Smooth muscle cell (in vitro differentiated cells): ENCODE measurements at regions not wholly inside any gene's neighbourhood (a gene's known extent, or its start where the extent isn't known, plus 50 kb on each side); places are given as distances from the start of the nearest gene placed in this dataset.

Experiments used
- DNase-seq: peaks from one replicate; lab custom pipeline; 2025; ENCODE audit not compliant: unreplicated experiment; lab: John Stamatoyannopoulos, UW
- H2AFZ ChIP-seq: fragments of 200-600 bp; sonication (generic); 2 replicates; pipeline ENCODE4 v1.6.0; 2016; ENCODE audit warnings: antibody characterized with exemption, low read depth, mild to moderate bottlenecking
- H3F3A ChIP-seq: fragments of 200-600 bp; sonication (generic); 2 replicates; pipeline ENCODE4 v1.6.0; 2017; ENCODE audit warnings: antibody characterized with exemption, low read depth
- H3K27ac ChIP-seq: fragments of 200-600 bp; sonication (generic); 2 replicates; pipeline ENCODE4 v1.5.1; 2016; ENCODE audit warnings: low read depth, mild to moderate bottlenecking
- H3K27me3 ChIP-seq: fragments of 200-600 bp; sonication (generic); 2 replicates; pipeline ENCODE4 v1.6.1; 2016; ENCODE audit warnings: low read depth, mild to moderate bottlenecking
- H3K36me3 ChIP-seq: fragments of 200-600 bp; sonication (generic); 2 replicates; pipeline ENCODE4 v1.5.1; 2016; ENCODE audit warnings: low read depth
- H3K4me1 ChIP-seq: fragments of 200-600 bp; sonication (generic); 2 replicates; pipeline ENCODE4 v1.5.1; 2016; ENCODE audit warnings: low read depth
- H3K4me2 ChIP-seq: fragments of 200-600 bp; sonication (generic); 2 replicates; pipeline ENCODE4 v1.6.0; 2016; ENCODE audit warnings: mild to moderate bottlenecking
- H3K4me3 ChIP-seq: fragments of 200-600 bp; sonication (generic); 2 replicates; pipeline ENCODE4 v1.5.1; 2016; ENCODE audit warnings: mild to moderate bottlenecking
- H3K79me2 ChIP-seq: fragments of 200-600 bp; sonication (generic); 2 replicates; pipeline ENCODE4 v1.6.0; 2016; ENCODE audit warnings: low read depth, mild to moderate bottlenecking
- H3K9ac ChIP-seq: fragments of 200-600 bp; sonication (generic); 2 replicates; pipeline ENCODE4 v1.6.0; 2016; ENCODE audit warnings: low read depth
- H3K9me3 ChIP-seq: fragments of 200-600 bp; sonication (generic); replicated peaks from 2 replicates; pipeline ENCODE4 v1.5.1; 2016; ENCODE audit warnings: low read depth
- H4K20me1 ChIP-seq: fragments of 200-600 bp; sonication (generic); 2 replicates; pipeline ENCODE4 v1.6.0; 2016; ENCODE audit warnings: low read depth
- CTCF ChIP-seq: fragments of 200-600 bp; sonication (generic); IDR thresholded peaks from 2 replicates; pipeline ENCODE4 v1.5.1; 2017; ENCODE audit warnings: borderline replicate concordance, mild to moderate bottlenecking, antibody characterized with exemption; ENCODE audit not compliant: insufficient read depth, poor library complexity, severe bottlenecking
- WGBS: methylation state at CpG from one replicate; pipeline ENCODE4 v1.1.7; 2016; ENCODE audit warnings: low lambda C conversion rate; 5-methylcytosine and 5-hydroxymethylcytosine counted together

DNA sequence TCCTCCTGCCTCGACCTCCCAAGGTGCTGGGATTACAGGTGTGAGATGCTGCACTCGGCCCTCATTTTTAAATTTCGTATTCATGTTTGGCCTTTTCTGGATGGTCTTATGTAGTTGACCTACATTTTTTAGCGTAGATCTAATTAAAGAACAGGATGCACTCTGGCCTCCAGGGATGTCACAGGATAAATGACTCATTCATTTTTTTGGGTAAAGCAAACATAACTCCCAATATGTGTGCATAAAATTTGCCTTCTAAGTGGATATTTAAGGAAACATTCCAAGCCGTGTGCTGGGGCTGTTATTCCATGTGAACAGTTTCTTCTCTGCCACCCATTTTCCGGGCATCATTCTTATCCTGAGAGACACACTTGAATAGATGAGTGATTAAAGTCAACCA, 501.6 kb downstream of the IRX1 start:
- Histone ChIP-seq H3K4me1 (no peaks in the 10 kb centered on the region), H3F3A (no peaks in the 10 kb centered on the region), H4K20me1 (no peaks in the 10 kb centered on the region), H3K27ac (no peak overlapping the region), H3K9ac (no peak overlapping the region), H3K4me3 (no peak overlapping the region), H2AFZ (no peak overlapping the region), H3K36me3 (no peaks in the 10 kb centered on the region), H3K79me2 (no peaks in the 10 kb centered on the region), H3K27me3 (no peaks in the 10 kb centered on the region), H3K9me3 (no peaks in the 10 kb centered on the region), H3K4me2 (no peak overlapping the region)
- no peak for TF ChIP-seq CTCF
- no peak for DNase-seq
- WGBS, result 84% methylated on average over 6 of the region's 6 CpGs

DNA sequence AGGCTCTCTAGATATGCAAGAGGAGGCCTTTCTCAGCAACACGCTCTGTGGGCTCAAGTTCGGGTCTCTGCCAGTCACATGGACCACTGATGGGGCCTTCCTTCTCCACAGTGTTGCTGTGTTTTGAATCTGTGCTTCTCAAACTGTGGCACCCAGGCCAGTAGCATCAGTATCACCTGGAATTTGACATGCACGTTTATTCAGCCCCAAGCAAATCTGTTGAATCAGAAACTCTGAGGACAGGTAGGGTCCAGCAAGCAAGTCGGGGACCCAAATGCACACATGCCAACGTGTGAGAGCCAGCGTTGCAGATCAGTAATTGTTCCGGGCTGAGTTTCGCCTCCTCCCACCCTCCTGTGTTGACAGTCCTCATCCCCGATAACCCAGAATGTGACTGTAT, 502.6 kb downstream of the IRX1 start:
- H3K27me3 ChIP-seq, result no peaks in the 10 kb centered on the region
- H3K4me1 ChIP-seq, result no peaks in the 10 kb centered on the region
- no peak overlapping the region for H3K4me2 ChIP-seq
- H4K20me1 ChIP-seq, result no peaks in the 10 kb centered on the region
- TF ChIP-seq CTCF, result no peak
- H2AFZ ChIP-seq, result no peak overlapping the region
- no peak overlapping the region for H3K9ac ChIP-seq
- no peak overlapping the region for H3K27ac ChIP-seq
- DNase-seq, result no peak
- no peaks in the 10 kb centered on the region for H3K36me3 ChIP-seq
- WGBS, result 83% methylated on average over 9 of the region's 9 CpGs
- H3F3A ChIP-seq, result no peaks in the 10 kb centered on the region
- no peaks in the 10 kb centered on the region for H3K9me3 ChIP-seq
- H3K4me3 ChIP-seq, result no peak overlapping the region
- H3K79me2 ChIP-seq, result no peaks in the 10 kb centered on the region

GRCh38 chr5:4099386-4099785, 503.8 kb downstream of the IRX1 start:
- H3K4me1 ChIP-seq, result no peaks in the 10 kb centered on the region
- H3K79me2 ChIP-seq, result no peaks in the 10 kb centered on the region
- no peak overlapping the region for H2AFZ ChIP-seq
- WGBS, result 75% methylated on average over 7 of the region's 7 CpGs
- no peaks in the 10 kb centered on the region for H4K20me1 ChIP-seq
- no peak for TF ChIP-seq CTCF
- no peaks in the 10 kb centered on the region for H3K36me3 ChIP-seq
- no peak overlapping the region for H3K27ac ChIP-seq
- H3K4me3 ChIP-seq, result no peak overlapping the region
- no peak overlapping the region for H3K9ac ChIP-seq
- H3F3A ChIP-seq, result no peaks in the 10 kb centered on the region
- H3K27me3 ChIP-seq, result no peaks in the 10 kb centered on the region
- H3K4me2 ChIP-seq, result no peak overlapping the region
- no peak for DNase-seq
- no peaks in the 10 kb centered on the region for H3K9me3 ChIP-seq

DNA sequence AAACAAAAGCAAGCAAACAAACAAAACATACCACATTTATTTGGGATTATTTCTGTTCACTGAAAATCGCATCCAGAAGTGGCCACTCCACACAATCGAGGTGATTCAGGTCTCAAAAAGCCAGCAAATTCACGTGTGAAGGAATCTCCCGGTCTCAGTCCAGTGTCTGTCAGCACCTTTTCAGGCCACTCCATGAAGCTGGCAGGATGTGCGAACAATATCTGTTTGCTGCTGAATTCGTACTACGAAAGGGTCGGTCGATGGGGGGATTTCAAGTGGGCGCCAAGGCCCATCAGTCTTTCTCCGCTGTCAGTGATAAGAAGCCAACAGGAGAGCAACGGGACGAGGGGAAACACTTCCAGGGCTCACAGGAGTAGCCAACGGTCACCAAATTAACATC, 505.1 kb downstream of the IRX1 start:
- DNase-seq, result no peak
- H2AFZ ChIP-seq, result no peak overlapping the region
- H3K79me2 ChIP-seq, result no peaks in the 10 kb centered on the region
- no peaks in the 10 kb centered on the region for H3K27me3 ChIP-seq
- no peak overlapping the region for H3K27ac ChIP-seq
- H3K4me1 ChIP-seq, result no peaks in the 10 kb centered on the region
- WGBS, result 83% methylated on average over 14 of the region's 14 CpGs
- H4K20me1 ChIP-seq, result no peaks in the 10 kb centered on the region
- no peaks in the 10 kb centered on the region for H3K9me3 ChIP-seq
- no peak overlapping the region for H3K9ac ChIP-seq
- no peaks in the 10 kb centered on the region for H3K36me3 ChIP-seq
- no peak overlapping the region for H3K4me2 ChIP-seq
- H3F3A ChIP-seq, result no peaks in the 10 kb centered on the region
- no peak overlapping the region for H3K4me3 ChIP-seq
- TF ChIP-seq CTCF, result no peak
